SK-N-SH treated with all-trans-retinoic acid at 6 μM for 48 hours (cell line): ENCODE measurements at regions not wholly inside any gene's neighbourhood (a gene's known extent, or its start where the extent isn't known, plus 50 kb on each side); places are given as distances from the start of the nearest gene placed in this dataset.

Source experiments
- ATAC-seq: fragments of 200-7000 bp; cut with Tn5 transposase; 3 replicates; pipeline ENCODE4 v1.9.1; 2020; ENCODE audit warnings: mild to moderate bottlenecking, moderate library complexity
- BACH2 ChIP-seq: fragments of 250-450 bp; sonication (Bioruptor Pico); IDR thresholded peaks from 2 replicates; pipeline ENCODE4 v1.9.0; 2021; ENCODE audit warnings: mild to moderate bottlenecking, borderline replicate concordance
- CSDC2 ChIP-seq: fragments of 250-450 bp; sonication (Bioruptor Pico); IDR thresholded peaks from 2 replicates; pipeline ENCODE4 v1.5.0; 2020; ENCODE audit warnings: mild to moderate bottlenecking, moderate library complexity
- ESRRG ChIP-seq: fragments of 250-450 bp; sonication (Bioruptor Pico); IDR thresholded peaks from 2 replicates; pipeline ENCODE4 v1.6.1; 2021; ENCODE audit warnings: mild to moderate bottlenecking
- GLIS3 ChIP-seq: fragments of 250-450 bp; sonication (Bioruptor Pico); IDR thresholded peaks from 2 replicates; pipeline ENCODE4 v1.5.0; 2020; ENCODE audit warnings: mild to moderate bottlenecking, moderate library complexity
- ISL1 ChIP-seq: fragments of 250-450 bp; sonication (Bioruptor Pico); IDR thresholded peaks from 2 replicates; pipeline ENCODE4 v2.1.2; 2022; ENCODE audit warnings: mild to moderate bottlenecking, moderate library complexity
- OSR1 ChIP-seq: fragments of 250-450 bp; sonication (Bioruptor Pico); IDR thresholded peaks from 2 replicates; pipeline ENCODE4 v1.8.0; 2022; ENCODE audit warnings: moderate library complexity, mild to moderate bottlenecking, inconsistent platforms
- POU6F1 ChIP-seq: fragments of 250-450 bp; sonication (Bioruptor Pico); IDR thresholded peaks from 2 replicates; pipeline ENCODE4 v1.8.0; 2021; ENCODE audit warnings: low read depth, mild to moderate bottlenecking, moderate library complexity, borderline replicate concordance
- PPARA ChIP-seq: fragments of 250-450 bp; sonication (Bioruptor Pico); IDR thresholded peaks from 2 replicates; pipeline ENCODE4 v1.5.0; 2020; ENCODE audit warnings: mild to moderate bottlenecking, borderline replicate concordance
- RARB ChIP-seq: fragments of 250-450 bp; sonication (Bioruptor Pico); IDR thresholded peaks from 2 replicates; pipeline ENCODE4 v1.8.0; 2021; ENCODE audit warnings: mild to moderate bottlenecking, moderate library complexity
- SNAI2 ChIP-seq: fragments of 250-450 bp; sonication (Bioruptor Pico); IDR thresholded peaks from 2 replicates; pipeline ENCODE4 v1.5.0; 2020; ENCODE audit warnings: mild to moderate bottlenecking, moderate library complexity
- TCF4 ChIP-seq: fragments of 250-450 bp; sonication (Bioruptor Pico); IDR thresholded peaks from 2 replicates; pipeline ENCODE4 v1.8.0; 2021; ENCODE audit warnings: mild to moderate bottlenecking, moderate library complexity, borderline replicate concordance
- TOX ChIP-seq: fragments of 250-450 bp; sonication (Bioruptor Pico); IDR thresholded peaks from 2 replicates; pipeline ENCODE4 v1.8.0; 2021; ENCODE audit warnings: mild to moderate bottlenecking, moderate library complexity, borderline replicate concordance
- TSHZ2 ChIP-seq: fragments of 250-450 bp; sonication (Bioruptor Pico); IDR thresholded peaks from 2 replicates; pipeline ENCODE4 v1.5.0; 2020; ENCODE audit warnings: mild to moderate bottlenecking, moderate library complexity
- ZC3H10 ChIP-seq: fragments of 250-450 bp; sonication (Bioruptor Pico); IDR thresholded peaks from 2 replicates; pipeline ENCODE4 v1.5.1; 2021; ENCODE audit warnings: mild to moderate bottlenecking, moderate library complexity
- ZFP3 ChIP-seq: fragments of 250-450 bp; sonication (Bioruptor Pico); IDR thresholded peaks from 2 replicates; pipeline ENCODE4 v1.5.0; 2020; ENCODE audit warnings: mild to moderate bottlenecking, moderate library complexity
- ZFP30 ChIP-seq: fragments of 450-650 bp; formaldehyde crosslinking; IDR thresholded peaks from 2 replicates; pipeline ENCODE4 v1.5.0; 2022; ENCODE audit warnings: mild to moderate bottlenecking, moderate library complexity
- ZNF565 ChIP-seq: fragments of 450-650 bp; formaldehyde crosslinking; conservative IDR thresholded peaks from 2 replicates; pipeline ENCODE4 v1.5.0; 2020; ENCODE audit warnings: low read depth, mild to moderate bottlenecking, moderate library complexity
- ZNF70 ChIP-seq: fragments of 450-650 bp; formaldehyde crosslinking; IDR thresholded peaks from 2 replicates; pipeline ENCODE4 v1.5.0; 2020; ENCODE audit warnings: mild to moderate bottlenecking, moderate library complexity
- ZNF8 ChIP-seq: fragments of 450-650 bp; formaldehyde crosslinking; IDR thresholded peaks from 2 replicates; pipeline ENCODE4 v1.5.0; 2020; ENCODE audit warnings: mild to moderate bottlenecking, moderate library complexity
- TF ChIP-seq, protein P1 (sequence below): fragments of 250-450 bp; sonication (Bioruptor Pico); IDR thresholded peaks from 2 replicates; pipeline ENCODE4 v1.5.1; 2020; ENCODE audit warnings: low read depth, mild to moderate bottlenecking, moderate library complexity
- TF ChIP-seq, protein P2 (sequence below): fragments of 250-450 bp; sonication (Bioruptor Pico); IDR thresholded peaks from 2 replicates; pipeline ENCODE4 v1.5.1; 2021; ENCODE audit warnings: mild to moderate bottlenecking, moderate library complexity
- TF ChIP-seq, protein P3 (sequence below): fragments of 250-450 bp; sonication (Bioruptor Pico); IDR thresholded peaks from 2 replicates; pipeline ENCODE4 v1.8.0; 2020; ENCODE audit warnings: mild to moderate bottlenecking, moderate library complexity, borderline replicate concordance

DNA sequence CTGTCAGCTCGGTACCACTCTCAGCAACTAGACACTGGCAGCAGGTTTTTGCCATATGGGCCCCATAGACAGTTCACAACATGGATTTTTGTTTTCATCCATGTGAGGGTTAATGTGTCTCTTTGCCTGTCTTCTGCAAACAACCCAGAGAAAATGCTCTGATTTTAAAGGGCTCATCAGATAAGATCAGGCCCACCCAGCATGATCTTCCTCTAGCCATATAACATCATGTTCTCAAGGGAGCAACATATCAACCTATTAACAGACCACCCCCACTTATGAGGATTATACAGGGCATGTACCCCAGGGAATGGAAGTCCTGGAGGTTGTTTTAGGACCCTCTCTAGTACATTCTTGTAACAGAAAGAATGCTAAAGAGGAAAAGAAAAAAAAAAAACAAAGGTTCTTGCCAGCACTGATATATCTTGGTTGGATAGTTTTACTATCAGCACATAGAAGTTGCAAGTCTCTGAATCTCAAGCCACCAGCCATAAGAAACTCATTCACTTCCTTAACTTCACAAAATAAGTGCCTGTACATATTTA lies 1015.1 kb downstream of the TLE4 start:
- TF ChIP-seq BACH2 (CRISPR knock-in tag), result no peak
- no peak for TF ChIP-seq SNAI2 (CRISPR knock-in tag)
- no peak for TF ChIP-seq OSR1 (CRISPR knock-in tag)
- TF ChIP-seq PPARA (CRISPR knock-in tag), result no peak
- TF ChIP-seq ZNF70, result no peak
- TF ChIP-seq ZFP30 (CRISPR knock-in tag), result no peak
- TF ChIP-seq ESRRG (CRISPR knock-in tag), result no peak
- TF ChIP-seq CSDC2, result no peak
- TF ChIP-seq, protein P1, sequence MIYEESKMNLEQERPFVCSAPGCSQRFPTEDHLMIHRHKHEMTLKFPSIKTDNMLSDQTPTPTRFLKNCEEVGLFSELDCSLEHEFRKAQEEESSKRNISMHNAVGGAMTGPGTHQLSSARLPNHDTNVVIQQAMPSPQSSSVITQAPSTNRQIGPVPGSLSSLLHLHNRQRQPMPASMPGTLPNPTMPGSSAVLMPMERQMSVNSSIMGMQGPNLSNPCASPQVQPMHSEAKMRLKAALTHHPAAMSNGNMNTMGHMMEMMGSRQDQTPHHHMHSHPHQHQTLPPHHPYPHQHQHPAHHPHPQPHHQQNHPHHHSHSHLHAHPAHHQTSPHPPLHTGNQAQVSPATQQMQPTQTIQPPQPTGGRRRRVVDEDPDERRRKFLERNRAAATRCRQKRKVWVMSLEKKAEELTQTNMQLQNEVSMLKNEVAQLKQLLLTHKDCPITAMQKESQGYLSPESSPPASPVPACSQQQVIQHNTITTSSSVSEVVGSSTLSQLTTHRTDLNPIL (CRISPR knock-in tag), result no peak
- TF ChIP-seq ISL1, result no peak
- no peak for TF ChIP-seq TOX
- no peak for TF ChIP-seq RARB (CRISPR knock-in tag)
- TF ChIP-seq ZNF8, result no peak
- TF ChIP-seq, protein P2, sequence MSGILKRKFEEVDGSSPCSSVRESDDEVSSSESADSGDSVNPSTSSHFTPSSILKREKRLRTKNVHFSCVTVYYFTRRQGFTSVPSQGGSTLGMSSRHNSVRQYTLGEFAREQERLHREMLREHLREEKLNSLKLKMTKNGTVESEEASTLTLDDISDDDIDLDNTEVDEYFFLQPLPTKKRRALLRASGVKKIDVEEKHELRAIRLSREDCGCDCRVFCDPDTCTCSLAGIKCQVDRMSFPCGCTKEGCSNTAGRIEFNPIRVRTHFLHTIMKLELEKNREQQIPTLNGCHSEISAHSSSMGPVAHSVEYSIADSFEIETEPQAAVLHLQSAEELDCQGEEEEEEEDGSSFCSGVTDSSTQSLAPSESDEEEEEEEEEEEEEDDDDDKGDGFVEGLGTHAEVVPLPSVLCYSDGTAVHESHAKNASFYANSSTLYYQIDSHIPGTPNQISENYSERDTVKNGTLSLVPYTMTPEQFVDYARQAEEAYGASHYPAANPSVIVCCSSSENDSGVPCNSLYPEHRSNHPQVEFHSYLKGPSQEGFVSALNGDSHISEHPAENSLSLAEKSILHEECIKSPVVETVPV, result no peak
- no peak for TF ChIP-seq ZC3H10 (CRISPR knock-in tag)
- TF ChIP-seq, protein P3, sequence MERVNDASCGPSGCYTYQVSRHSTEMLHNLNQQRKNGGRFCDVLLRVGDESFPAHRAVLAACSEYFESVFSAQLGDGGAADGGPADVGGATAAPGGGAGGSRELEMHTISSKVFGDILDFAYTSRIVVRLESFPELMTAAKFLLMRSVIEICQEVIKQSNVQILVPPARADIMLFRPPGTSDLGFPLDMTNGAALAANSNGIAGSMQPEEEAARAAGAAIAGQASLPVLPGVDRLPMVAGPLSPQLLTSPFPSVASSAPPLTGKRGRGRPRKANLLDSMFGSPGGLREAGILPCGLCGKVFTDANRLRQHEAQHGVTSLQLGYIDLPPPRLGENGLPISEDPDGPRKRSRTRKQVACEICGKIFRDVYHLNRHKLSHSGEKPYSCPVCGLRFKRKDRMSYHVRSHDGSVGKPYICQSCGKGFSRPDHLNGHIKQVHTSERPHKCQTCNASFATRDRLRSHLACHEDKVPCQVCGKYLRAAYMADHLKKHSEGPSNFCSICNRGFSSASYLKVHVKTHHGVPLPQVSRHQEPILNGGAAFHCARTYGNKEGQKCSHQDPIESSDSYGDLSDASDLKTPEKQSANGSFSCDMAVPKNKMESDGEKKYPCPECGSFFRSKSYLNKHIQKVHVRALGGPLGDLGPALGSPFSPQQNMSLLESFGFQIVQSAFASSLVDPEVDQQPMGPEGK (CRISPR knock-in tag), result no peak
- no peak for TF ChIP-seq GLIS3 (CRISPR knock-in tag)
- TF ChIP-seq ZFP3, result no peak

DNA sequence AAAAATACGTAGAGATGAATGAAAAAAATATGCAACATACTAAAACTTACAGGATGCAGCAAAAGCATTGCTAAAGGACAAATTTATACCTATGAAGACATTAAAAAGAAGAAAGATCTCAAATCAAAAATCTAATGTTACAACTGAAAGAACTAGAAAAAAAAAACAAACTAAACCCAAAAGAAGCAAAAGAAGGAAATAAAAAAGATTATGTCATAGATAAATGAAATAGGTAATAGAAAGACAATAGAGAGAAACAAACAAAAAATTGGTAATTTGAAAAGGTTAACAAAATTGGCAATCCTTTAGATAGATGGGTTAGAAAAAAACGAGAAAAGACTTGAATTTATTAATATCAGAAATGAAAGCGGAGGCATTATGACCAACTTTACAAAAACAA lies 1000.2 kb downstream of the TLE4 start:
- TF ChIP-seq, protein P3 (CRISPR knock-in tag), result no peak
- no peak for TF ChIP-seq SNAI2 (CRISPR knock-in tag)
- TF ChIP-seq OSR1 (CRISPR knock-in tag), result no peak
- TF ChIP-seq ZFP30 (CRISPR knock-in tag), result no peak
- no peak for TF ChIP-seq ZFP3
- TF ChIP-seq CSDC2, result no peak
- no peak for TF ChIP-seq GLIS3 (CRISPR knock-in tag)
- no peak for TF ChIP-seq TCF4
- TF ChIP-seq RARB (CRISPR knock-in tag), result no peak
- no peak for TF ChIP-seq TOX
- TF ChIP-seq, protein P1 (CRISPR knock-in tag), result no peak
- no peak for TF ChIP-seq TSHZ2 (CRISPR knock-in tag)
- TF ChIP-seq ZNF565 (CRISPR knock-in tag), result no peak
- no peak for TF ChIP-seq POU6F1 (CRISPR knock-in tag)
- TF ChIP-seq, protein P2, result no peak
- TF ChIP-seq ZC3H10 (CRISPR knock-in tag), result no peak
- TF ChIP-seq, all 23 proteins: peak for 0
- no peak for ATAC-seq

More for the DNA sequence above, 1015.1 kb downstream of the TLE4 start:
- no peak for ATAC-seq
